Prostate gland (tissue), 2 donors: ENCODE measurements at regions not wholly inside any gene's neighbourhood (a gene's known extent, or its start where the extent isn't known, plus 50 kb on each side); places are given as distances from the start of the nearest gene placed in this dataset.

ENCODE experiments used
- POLR2A ChIP-seq: fragments of 450-650 bp; IDR thresholded peaks from one replicate; pipeline ENCODE4 v1.6.1; 2016; ENCODE audit warnings: antibody characterized with exemption, mild to moderate bottlenecking
- TF ChIP-seq, protein P1 (sequence below), 4 experiments: fragments of 200-600 bp in 2 of 4; fragments of 450-650 bp in 2 of 4; sonication (generic) in 2 of 4; IDR thresholded peaks; 1 replicate in 3 of 4; 2 replicates in 1 of 4; pipeline ENCODE4 v1.5.1; 2016 to 2019; ENCODE audit warnings: antibody characterized with exemption in 4 of 4, mild to moderate bottlenecking in 2 of 4, moderate library complexity in 2 of 4

DNA sequence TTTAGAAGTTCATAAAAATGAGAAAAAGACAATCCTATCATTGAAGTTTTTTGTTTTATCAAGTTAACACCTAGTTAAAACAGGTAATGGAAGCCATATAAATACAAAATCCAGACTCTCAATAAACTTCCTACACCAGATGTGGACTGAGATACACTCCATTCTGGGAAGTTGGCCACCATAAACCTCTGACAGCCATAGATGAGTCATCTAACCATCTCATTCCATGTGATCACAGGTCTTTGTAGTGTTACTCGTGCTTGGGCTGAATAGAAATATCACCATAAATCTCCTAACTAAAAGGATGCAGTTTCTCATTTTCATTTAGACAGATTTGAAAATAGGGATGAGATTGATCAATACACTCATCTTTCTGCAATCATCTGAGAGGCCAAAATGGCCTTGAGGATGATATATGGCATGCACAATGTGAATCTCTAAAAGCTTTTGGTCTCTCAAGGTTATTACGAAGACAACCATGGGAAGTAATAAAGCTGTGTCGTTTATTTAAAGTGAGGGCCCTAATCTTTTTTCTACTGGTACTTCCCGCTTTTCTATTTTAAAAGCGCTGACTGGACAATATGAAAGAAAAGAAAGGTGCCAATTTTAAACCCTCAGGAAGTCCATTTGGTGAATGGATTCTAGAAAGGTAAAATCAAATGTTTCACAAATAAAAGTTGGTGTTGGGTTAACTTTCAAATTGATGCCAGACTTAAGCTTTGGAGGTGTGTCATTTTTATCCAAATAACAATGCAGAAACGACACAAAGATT, 155.5 kb downstream of the POLR2M start:
- TF ChIP-seq, protein P1, sequence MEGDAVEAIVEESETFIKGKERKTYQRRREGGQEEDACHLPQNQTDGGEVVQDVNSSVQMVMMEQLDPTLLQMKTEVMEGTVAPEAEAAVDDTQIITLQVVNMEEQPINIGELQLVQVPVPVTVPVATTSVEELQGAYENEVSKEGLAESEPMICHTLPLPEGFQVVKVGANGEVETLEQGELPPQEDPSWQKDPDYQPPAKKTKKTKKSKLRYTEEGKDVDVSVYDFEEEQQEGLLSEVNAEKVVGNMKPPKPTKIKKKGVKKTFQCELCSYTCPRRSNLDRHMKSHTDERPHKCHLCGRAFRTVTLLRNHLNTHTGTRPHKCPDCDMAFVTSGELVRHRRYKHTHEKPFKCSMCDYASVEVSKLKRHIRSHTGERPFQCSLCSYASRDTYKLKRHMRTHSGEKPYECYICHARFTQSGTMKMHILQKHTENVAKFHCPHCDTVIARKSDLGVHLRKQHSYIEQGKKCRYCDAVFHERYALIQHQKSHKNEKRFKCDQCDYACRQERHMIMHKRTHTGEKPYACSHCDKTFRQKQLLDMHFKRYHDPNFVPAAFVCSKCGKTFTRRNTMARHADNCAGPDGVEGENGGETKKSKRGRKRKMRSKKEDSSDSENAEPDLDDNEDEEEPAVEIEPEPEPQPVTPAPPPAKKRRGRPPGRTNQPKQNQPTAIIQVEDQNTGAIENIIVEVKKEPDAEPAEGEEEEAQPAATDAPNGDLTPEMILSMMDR (IDR thresholded peaks at IDR 0.05) = no peak
- no peak for TF ChIP-seq POLR2A
